ELR (cell line): ENCODE measurements at regions not wholly inside any gene's neighbourhood (a gene's known extent, or its start where the extent isn't known, plus 50 kb on each side); places are given as distances from the start of the nearest gene placed in this dataset.

Source experiments
- DNase-seq: peaks from one replicate; pipeline ENCODE4 v3.0.0-alpha.2; 2015; ENCODE audit warnings: low read depth

- DNase-seq, result no peak
Measured at GRCh38 chr11:116505298-116506262, 267.2 kb downstream of the BUD13 start.

- DNase-seq, result no peak
Measured at GRCh38 chr11:116504541-116505297, 268.1 kb downstream of the BUD13 start.

GRCh38 chr11:116503216-116504160, 269.3 kb downstream of the BUD13 start:
- DNase-seq, result no peak

GRCh38 chr11:116502641-116503061, 270.1 kb downstream of the BUD13 start:
- DNase-seq, result no peak

GRCh38 chr11:116501728-116502127, 271.1 kb downstream of the BUD13 start:
- no peak for DNase-seq

GRCh38 chr11:116500947-116501602, 271.7 kb downstream of the BUD13 start:
- DNase-seq, result no peak

GRCh38 chr11:116500026-116500946, 272.5 kb downstream of the BUD13 start:
- no peak for DNase-seq

GRCh38 chr11:116499396-116500003, 273.3 kb downstream of the BUD13 start:
- DNase-seq, result peak; percentile 74

- DNase-seq, result no peak
Measured at GRCh38 chr11:116498161-116498560, 274.6 kb downstream of the BUD13 start.

- DNase-seq, result no peak
Measured at GRCh38 chr11:116492600-116492999, 280.2 kb downstream of the BUD13 start.

GRCh38 chr11:116488836-116489389, 283.9 kb downstream of the BUD13 start:
- DNase-seq, result no peak

GRCh38 chr11:116485425-116485824, 287.4 kb downstream of the BUD13 start:
- DNase-seq, result no peak

GRCh38 chr11:116482716-116483115, 290.1 kb downstream of the BUD13 start:
- DNase-seq, result no peak

- DNase-seq, result no peak
Measured at GRCh38 chr11:116481126-116481675, 291.6 kb downstream of the BUD13 start.

GRCh38 chr11:116478669-116479668, 293.8 kb downstream of the BUD13 start:
- no peak for DNase-seq

GRCh38 chr11:116478205-116478604, 294.6 kb downstream of the BUD13 start:
- DNase-seq, result no peak

GRCh38 chr11:116473790-116474346, 298.9 kb downstream of the BUD13 start:
- no peak for DNase-seq
